NCI-H2107 treated with DMSO at 0.1 percent for 48 hours (cell line): ENCODE measurements at regions not wholly inside any gene's neighbourhood (a gene's known extent, or its start where the extent isn't known, plus 50 kb on each side); places are given as distances from the start of the nearest gene placed in this dataset.

Source experiments
- DNase-seq: peaks from one replicate; lab custom pipeline; 2025; ENCODE audit not compliant: unreplicated experiment; lab: John Stamatoyannopoulos, UW

- no peak for DNase-seq
These were observed 406.0 kb downstream of the GADD45G start for GRCh38 chr9:90010793-90011192.

- DNase-seq: peak; percentile 46
These were observed 408.1 kb downstream of the GADD45G start for GRCh38 chr9:90012949-90013348.

GRCh38 chr9:90013778-90014177 is 409.0 kb downstream of the GADD45G start:
- no peak for DNase-seq

GRCh38 chr9:90014421-90014820 is 409.6 kb downstream of the GADD45G start:
- no peak for DNase-seq

GRCh38 chr9:90016272-90016671 is 411.5 kb downstream of the GADD45G start:
- DNase-seq: no peak

- no peak for DNase-seq
These were observed 412.9 kb downstream of the GADD45G start for GRCh38 chr9:90017679-90018078.

GRCh38 chr9:90018688-90019087 is 413.9 kb downstream of the GADD45G start:
- DNase-seq: no peak

- no peak for DNase-seq
These were observed 414.8 kb downstream of the GADD45G start for GRCh38 chr9:90019626-90020025.

- DNase-seq: no peak
These were observed 415.6 kb downstream of the GADD45G start for GRCh38 chr9:90020276-90020871.

GRCh38 chr9:90021216-90021906 is 416.5 kb downstream of the GADD45G start:
- DNase-seq: no peak

- no peak for DNase-seq
These were observed 417.7 kb downstream of the GADD45G start for GRCh38 chr9:90022474-90022873.

GRCh38 chr9:90023861-90024260 is 419.0 kb downstream of the GADD45G start:
- DNase-seq: no peak

GRCh38 chr9:90024409-90024808 is 419.6 kb downstream of the GADD45G start:
- DNase-seq: no peak

GRCh38 chr9:90024823-90025222 is 420.0 kb downstream of the GADD45G start:
- no peak for DNase-seq

GRCh38 chr9:90025816-90026215 is 421.0 kb downstream of the GADD45G start:
- no peak for DNase-seq

- DNase-seq: no peak
These were observed 422.5 kb downstream of the GADD45G start for GRCh38 chr9:90027296-90027790.

GRCh38 chr9:90029386-90029785 is 424.6 kb downstream of the GADD45G start:
- no peak for DNase-seq

- no peak for DNase-seq
These were observed 425.2 kb downstream of the GADD45G start for GRCh38 chr9:90029996-90030395.

GRCh38 chr9:90032296-90033027 is 427.6 kb downstream of the GADD45G start:
- DNase-seq: no peak

- DNase-seq: no peak
These were observed 428.3 kb downstream of the GADD45G start for GRCh38 chr9:90033028-90033650.

GRCh38 chr9:90034071-90034470 is 429.3 kb downstream of the GADD45G start:
- no peak for DNase-seq

GRCh38 chr9:90035471-90035870 is 430.7 kb downstream of the GADD45G start:
- DNase-seq: no peak
